ENCODE measurements at regions not wholly inside any gene's neighbourhood (a gene's known extent, or its start where the extent isn't known, plus 50 kb on each side); places are given as distances from the start of the nearest gene placed in this dataset.

DNA sequence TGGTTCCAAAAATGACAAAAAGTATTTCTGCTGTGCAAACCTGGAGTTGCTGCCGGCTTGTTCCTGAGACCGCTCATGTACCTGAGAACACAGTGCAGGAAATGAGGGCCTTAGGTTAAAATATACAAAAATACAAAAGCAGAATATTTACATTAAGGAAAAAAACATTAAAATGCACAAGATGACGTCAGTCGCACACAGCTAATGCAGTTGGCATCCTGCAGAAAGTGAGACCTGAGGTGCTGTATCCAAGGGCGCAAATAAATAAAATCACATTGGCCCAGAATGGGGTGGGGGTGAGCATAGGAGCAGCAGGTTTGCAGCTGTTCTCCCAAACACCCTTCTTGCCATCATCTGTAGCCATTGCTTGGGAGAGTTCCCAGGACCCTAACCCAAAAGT lies 310.6 kb upstream of the BTBD3 start:
- TF ChIP-seq, protein P1, sequence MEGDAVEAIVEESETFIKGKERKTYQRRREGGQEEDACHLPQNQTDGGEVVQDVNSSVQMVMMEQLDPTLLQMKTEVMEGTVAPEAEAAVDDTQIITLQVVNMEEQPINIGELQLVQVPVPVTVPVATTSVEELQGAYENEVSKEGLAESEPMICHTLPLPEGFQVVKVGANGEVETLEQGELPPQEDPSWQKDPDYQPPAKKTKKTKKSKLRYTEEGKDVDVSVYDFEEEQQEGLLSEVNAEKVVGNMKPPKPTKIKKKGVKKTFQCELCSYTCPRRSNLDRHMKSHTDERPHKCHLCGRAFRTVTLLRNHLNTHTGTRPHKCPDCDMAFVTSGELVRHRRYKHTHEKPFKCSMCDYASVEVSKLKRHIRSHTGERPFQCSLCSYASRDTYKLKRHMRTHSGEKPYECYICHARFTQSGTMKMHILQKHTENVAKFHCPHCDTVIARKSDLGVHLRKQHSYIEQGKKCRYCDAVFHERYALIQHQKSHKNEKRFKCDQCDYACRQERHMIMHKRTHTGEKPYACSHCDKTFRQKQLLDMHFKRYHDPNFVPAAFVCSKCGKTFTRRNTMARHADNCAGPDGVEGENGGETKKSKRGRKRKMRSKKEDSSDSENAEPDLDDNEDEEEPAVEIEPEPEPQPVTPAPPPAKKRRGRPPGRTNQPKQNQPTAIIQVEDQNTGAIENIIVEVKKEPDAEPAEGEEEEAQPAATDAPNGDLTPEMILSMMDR (IDR thresholded peaks at IDR 0.05; ENCODE audit: control extremely low read depth in 1 of 3, insufficient read depth in 1 of 3, low read depth in 1 of 3, low read length in 3 of 3): no peak
- TF ChIP-seq EZH2 (IDR thresholded peaks at IDR 0.05; ENCODE audit: low read depth, low read length, severe bottlenecking): no peak
- no peak for TF ChIP-seq SRF (IDR thresholded peaks at IDR 0.05; ENCODE audit: low read depth, low read length)
- TF ChIP-seq POLR2AphosphoS5 (IDR thresholded peaks at IDR 0.05; ENCODE audit: low read depth, low read length): no peak
- TF ChIP-seq ASH2L (IDR thresholded peaks at IDR 0.05; ENCODE audit: low read length): no peak
- TF ChIP-seq SP1 (IDR thresholded peaks at IDR 0.05; ENCODE audit: low read depth, low read length): no peak
- TF ChIP-seq TAF1 (IDR thresholded peaks at IDR 0.05; ENCODE audit: low read depth, low read length): no peak
- TF ChIP-seq SP4 (IDR thresholded peaks at IDR 0.05; ENCODE audit: low read length): no peak
- TF ChIP-seq RAD21 (IDR thresholded peaks at IDR 0.05 in 1 of 2, conservative IDR thresholded peaks at IDR 0.05 in 1 of 2; ENCODE audit: low read depth in 2 of 2, low read length in 2 of 2): no peak
- no peak for TF ChIP-seq FOSL1 (IDR thresholded peaks at IDR 0.05; ENCODE audit: insufficient read depth, low read depth, low read length)

Data from H1 (cell line).